Keratinocyte (primary cell): ENCODE measurements at regions not wholly inside any gene's neighbourhood (a gene's known extent, or its start where the extent isn't known, plus 50 kb on each side); places are given as distances from the start of the nearest gene placed in this dataset.

Source experiments
- CTCF ChIP-seq, 3 experiments: IDR thresholded peaks in 1 of 3; conservative IDR thresholded peaks in 1 of 3; optimal IDR thresholded peaks in 1 of 3; 2 replicates in 2 of 3; 3 replicates in 1 of 3; pipeline versions ENCODE3 to v1.5.1; 2011; ENCODE audit warnings: low read length in 3 of 3, mild to moderate bottlenecking in 3 of 3, moderate library complexity in 2 of 3, control low read depth in 1 of 3, inconsistent platforms in 1 of 3; ENCODE audit not compliant: insufficient read depth in 2 of 3; ENCODE audit errors: extremely low read depth in 1 of 3
- EZH2 ChIP-seq: IDR thresholded peaks from one replicate; pipeline ENCODE4 v1.6.1; 2012; ENCODE audit warnings: inconsistent platforms, mild to moderate bottlenecking, low read length, moderate library complexity

GRCh38 chr9:593809-594208 lies 247.7 kb upstream of the DMRT1 start:
- TF ChIP-seq CTCF (optimal IDR thresholded peaks at IDR 0.05 in 1 of 3, IDR thresholded peaks at IDR 0.05 in 1 of 3, conservative IDR thresholded peaks at IDR 0.05 in 1 of 3; ENCODE audit: extremely low read depth in 1 of 3, insufficient read depth in 2 of 3, low read length in 3 of 3) (no peak), EZH2 (no peak)
